OCI-LY1 (cell line): ENCODE measurements at regions not wholly inside any gene's neighbourhood (a gene's known extent, or its start where the extent isn't known, plus 50 kb on each side); places are given as distances from the start of the nearest gene placed in this dataset.

Source experiments
- H2AFZ ChIP-seq: fragments of 200-600 bp; sonication (generic), shearing (Covaris generic); 2 replicates; pipeline ENCODE4 v1.6.0; 2014; ENCODE audit warnings: antibody characterized with exemption, mild to moderate bottlenecking, low read length
- H3F3A ChIP-seq: fragments of 200-600 bp; sonication (generic), shearing (Covaris generic); 2 replicates; pipeline ENCODE4 v1.6.0; 2014; ENCODE audit warnings: mild to moderate bottlenecking, antibody characterized with exemption, low read length, moderate library complexity; ENCODE audit not compliant: insufficient read depth
- H3K27ac ChIP-seq: fragments of 200-600 bp; sonication (generic); 2 replicates; pipeline ENCODE4 v1.5.1; 2014; ENCODE audit warnings: low read length, mixed run types, mild to moderate bottlenecking, low read depth; ENCODE audit not compliant: poor library complexity, severe bottlenecking
- H3K27me3 ChIP-seq: fragments of 200-600 bp; sonication (generic); 2 replicates; pipeline ENCODE4 v1.6.0; 2014; ENCODE audit warnings: antibody characterized with exemption, mild to moderate bottlenecking, low read length, moderate library complexity; ENCODE audit not compliant: insufficient read depth
- H3K36me3 ChIP-seq: fragments of 200-600 bp; sonication (generic); 2 replicates; pipeline ENCODE4 v1.6.1; 2014; ENCODE audit warnings: mild to moderate bottlenecking, antibody characterized with exemption, low read length, moderate library complexity, mixed read lengths; ENCODE audit not compliant: insufficient read depth
- H3K4me1 ChIP-seq: fragments of 200-600 bp; sonication (generic); 2 replicates; pipeline ENCODE4 v1.5.1; 2014; ENCODE audit warnings: mild to moderate bottlenecking, low read length, moderate library complexity; ENCODE audit not compliant: insufficient read depth, severe bottlenecking
- H3K4me2 ChIP-seq: fragments of 200-600 bp; sonication (generic), shearing (Covaris generic); 2 replicates; pipeline ENCODE4 v1.6.1; 2014; ENCODE audit warnings: low read length
- H3K4me3 ChIP-seq: fragments of 200-600 bp; sonication (generic); 2 replicates; pipeline ENCODE4 v1.5.1; 2014; ENCODE audit warnings: low read length, low read depth, mild to moderate bottlenecking, mixed read lengths; ENCODE audit not compliant: poor library complexity, severe bottlenecking
- H3K79me2 ChIP-seq: fragments of 200-600 bp; shearing (Covaris generic); 2 replicates; pipeline ENCODE4 v1.6.1; 2016; ENCODE audit warnings: mixed run types, low read length, mixed read lengths; ENCODE audit not compliant: insufficient read depth
- H3K9ac ChIP-seq: fragments of 200-600 bp; sonication (generic), shearing (Covaris generic); 2 replicates; pipeline ENCODE4 v1.6.1; 2014; ENCODE audit warnings: mild to moderate bottlenecking, low read length, mixed read lengths
- H3K9me2 ChIP-seq: fragments of 200-600 bp; sonication (generic), shearing (Covaris generic); 2 replicates; pipeline ENCODE4 v1.6.1; 2014; ENCODE audit warnings: low read depth, mild to moderate bottlenecking, low read length, mixed read lengths
- H3K9me3 ChIP-seq: fragments of 200-600 bp; shearing (Covaris generic); 2 replicates; pipeline ENCODE4 v1.6.1; 2014; ENCODE audit warnings: low read length, mixed read lengths
- H4K20me1 ChIP-seq: fragments of 200-600 bp; sonication (generic), shearing (Covaris generic); 2 replicates; pipeline ENCODE4 v1.6.0; 2016; ENCODE audit warnings: mild to moderate bottlenecking, low read length; ENCODE audit not compliant: insufficient read depth
- CTCF ChIP-seq: fragments of 200-600 bp; sonication (generic), shearing (Covaris generic); IDR thresholded peaks from 2 replicates; pipeline ENCODE4 v1.5.1; 2017; ENCODE audit warnings: mild to moderate bottlenecking, antibody characterized with exemption, low read length, moderate library complexity, mixed read lengths
- EZH2 ChIP-seq: fragments of 200-600 bp; sonication (generic), shearing (Covaris generic); IDR thresholded peaks from 2 replicates; pipeline ENCODE4 v1.8.0; 2017; ENCODE audit warnings: borderline replicate concordance, mixed run types, mild to moderate bottlenecking, antibody characterized with exemption, low read length, moderate library complexity, mixed read lengths

GRCh38 chr4:137599734-137600133 is 67.4 kb upstream of the PCDH18 start:
- Histone ChIP-seq H3K36me3 (no peaks in the 10 kb centered on the region), H3K4me1 (no peaks in the 10 kb centered on the region), H3K27ac (no peak overlapping the region), H3K79me2 (no peaks in the 10 kb centered on the region), H4K20me1 (no peaks in the 10 kb centered on the region), H3F3A (no peaks in the 10 kb centered on the region), H3K4me3 (no peak overlapping the region), H3K9ac (no peak overlapping the region), H3K4me2 (no peak overlapping the region), H3K9me3 (no peaks in the 10 kb centered on the region), H3K9me2 (no peaks in the 10 kb centered on the region), H3K27me3 (no peaks in the 10 kb centered on the region), H2AFZ (no peak overlapping the region)
- TF ChIP-seq CTCF (no peak), EZH2 (no peak)

GRCh38 chr4:137597752-137598430 is 65.6 kb upstream of the PCDH18 start:
- no peaks in the 10 kb centered on the region for H3K9me2 ChIP-seq
- no peaks in the 10 kb centered on the region for H3K79me2 ChIP-seq
- H3F3A ChIP-seq, result no peaks in the 10 kb centered on the region
- no peak overlapping the region for H3K27ac ChIP-seq
- no peak overlapping the region for H2AFZ ChIP-seq
- H3K4me2 ChIP-seq, result no peak overlapping the region
- H3K9me3 ChIP-seq, result no peaks in the 10 kb centered on the region
- no peaks in the 10 kb centered on the region for H3K4me1 ChIP-seq
- no peaks in the 10 kb centered on the region for H4K20me1 ChIP-seq
- no peaks in the 10 kb centered on the region for H3K27me3 ChIP-seq
- H3K36me3 ChIP-seq, result no peaks in the 10 kb centered on the region
- no peak for TF ChIP-seq EZH2
- no peak for TF ChIP-seq CTCF
- no peak overlapping the region for H3K9ac ChIP-seq
- no peak overlapping the region for H3K4me3 ChIP-seq

- Histone ChIP-seq H3K4me3 (no peak overlapping the region), H3K9ac (no peak overlapping the region), H3K79me2 (no peaks in the 10 kb centered on the region), H3K36me3 (no peaks in the 10 kb centered on the region), H4K20me1 (no peaks in the 10 kb centered on the region), H3K4me1 (no peaks in the 10 kb centered on the region), H3F3A (no peaks in the 10 kb centered on the region), H2AFZ (no peak overlapping the region), H3K9me2 (no peaks in the 10 kb centered on the region), H3K9me3 (no peaks in the 10 kb centered on the region), H3K27ac (no peak overlapping the region), H3K4me2 (no peak overlapping the region), H3K27me3 (no peaks in the 10 kb centered on the region)
- TF ChIP-seq EZH2 (no peak), CTCF (no peak)
Measured at GRCh38 chr4:137587796-137588195, 55.5 kb upstream of the PCDH18 start.
